NCI-H146 (cell line): ENCODE measurements at regions not wholly inside any gene's neighbourhood (a gene's known extent, or its start where the extent isn't known, plus 50 kb on each side); places are given as distances from the start of the nearest gene placed in this dataset.

Source experiments
- DNase-seq: peaks from one replicate; lab custom pipeline; 2025; lab: John Stamatoyannopoulos, UW

DNA sequence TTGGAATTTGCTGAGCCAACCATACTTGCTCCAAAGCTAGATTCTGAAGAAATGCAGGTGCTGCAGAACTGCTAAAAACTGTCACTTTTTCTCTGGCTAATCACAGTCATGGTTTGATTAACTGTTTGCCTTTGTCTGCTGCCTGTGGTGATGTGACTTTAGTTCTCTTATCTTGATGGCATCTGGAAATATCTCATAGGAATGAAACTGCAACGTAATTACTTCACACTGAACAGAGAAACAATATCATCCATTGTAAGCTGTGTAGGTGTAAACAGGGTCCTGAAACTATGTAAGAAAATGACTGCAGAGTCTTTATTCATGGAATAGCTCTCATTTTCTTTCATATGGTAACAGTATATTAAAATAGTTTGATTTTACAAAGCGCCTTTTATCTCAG is 721.9 kb upstream of the HS3ST5 start:
- DNase-seq: peak; percentile 80

DNA sequence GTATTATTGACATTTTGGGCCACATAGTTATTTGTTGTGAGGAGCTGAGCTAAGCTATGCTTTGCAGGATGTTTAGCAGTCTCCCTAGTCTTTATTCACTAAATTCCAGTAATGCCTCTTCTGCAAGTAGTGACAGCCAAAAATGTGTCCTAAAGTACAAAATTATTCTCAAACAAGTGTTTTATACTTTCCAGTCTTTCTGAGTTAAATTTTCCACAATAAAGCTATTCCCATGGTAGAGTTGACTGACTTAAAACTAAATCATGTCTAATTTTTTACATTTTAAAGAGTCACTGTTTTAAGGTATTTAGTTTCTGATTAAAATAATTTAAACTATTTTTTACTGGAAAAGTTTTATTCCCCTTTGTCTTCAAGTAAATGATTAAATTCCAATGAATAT is 717.8 kb upstream of the HS3ST5 start:
- DNase-seq: no peak

DNA sequence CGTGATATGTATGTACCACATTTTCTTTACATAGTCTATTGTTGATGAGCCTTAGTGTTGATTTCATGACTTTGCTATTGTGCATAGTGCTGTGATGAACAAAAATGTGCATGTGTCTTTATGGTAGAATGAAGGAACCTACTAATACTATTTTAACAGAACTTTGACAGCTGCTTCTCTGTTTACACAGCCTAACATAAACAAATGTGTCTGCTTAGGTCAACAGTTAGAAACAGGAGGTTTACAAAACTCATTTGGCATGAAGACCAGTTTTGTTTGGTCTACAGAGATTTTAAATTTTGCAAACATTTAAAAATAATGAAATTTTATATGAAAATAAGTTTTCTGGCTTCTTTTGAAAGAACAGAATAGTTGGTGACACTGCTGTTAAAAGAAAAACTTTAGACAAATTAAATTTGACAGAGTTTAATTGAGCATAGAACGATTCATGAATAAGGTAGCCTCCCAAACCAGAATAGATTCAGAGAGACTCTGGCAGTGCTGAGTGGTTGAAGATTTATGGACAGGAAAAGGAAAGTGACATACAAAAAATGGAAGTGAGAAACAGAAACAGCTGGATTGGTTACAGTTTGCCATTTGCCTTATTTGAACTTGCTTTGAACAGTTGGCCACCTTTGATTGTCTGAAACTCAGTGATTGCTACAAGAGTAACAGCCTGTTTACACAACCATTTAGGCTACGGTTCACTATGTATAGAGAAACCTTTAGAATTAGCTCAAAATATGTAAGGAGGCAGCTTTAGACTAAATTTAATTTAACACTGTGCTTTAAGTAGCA is 715.8 kb upstream of the HS3ST5 start:
- DNase-seq: no peak

DNA sequence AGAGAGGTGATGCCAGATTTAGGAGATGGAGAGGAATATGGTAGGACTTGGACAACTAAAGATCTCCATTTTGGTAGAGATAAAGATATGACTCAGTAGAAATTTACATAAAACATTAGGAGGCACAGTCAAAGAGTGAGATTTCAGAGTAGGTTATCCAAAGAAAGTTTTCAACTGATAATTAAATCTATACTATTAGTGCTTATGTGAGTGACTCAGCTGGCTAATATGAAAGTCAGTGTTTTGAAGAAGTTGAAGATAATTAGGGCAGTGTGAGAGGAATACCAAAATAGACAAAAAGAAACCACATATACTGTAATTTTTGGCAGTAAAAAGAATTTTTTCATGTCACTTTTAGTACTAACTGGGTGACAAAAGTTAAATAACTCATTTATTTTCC is 712.8 kb upstream of the HS3ST5 start:
- DNase-seq: no peak

GRCh38 chr6:115054242-115054641 is 711.4 kb upstream of the HS3ST5 start:
- peak; percentile 90 for DNase-seq

DNA sequence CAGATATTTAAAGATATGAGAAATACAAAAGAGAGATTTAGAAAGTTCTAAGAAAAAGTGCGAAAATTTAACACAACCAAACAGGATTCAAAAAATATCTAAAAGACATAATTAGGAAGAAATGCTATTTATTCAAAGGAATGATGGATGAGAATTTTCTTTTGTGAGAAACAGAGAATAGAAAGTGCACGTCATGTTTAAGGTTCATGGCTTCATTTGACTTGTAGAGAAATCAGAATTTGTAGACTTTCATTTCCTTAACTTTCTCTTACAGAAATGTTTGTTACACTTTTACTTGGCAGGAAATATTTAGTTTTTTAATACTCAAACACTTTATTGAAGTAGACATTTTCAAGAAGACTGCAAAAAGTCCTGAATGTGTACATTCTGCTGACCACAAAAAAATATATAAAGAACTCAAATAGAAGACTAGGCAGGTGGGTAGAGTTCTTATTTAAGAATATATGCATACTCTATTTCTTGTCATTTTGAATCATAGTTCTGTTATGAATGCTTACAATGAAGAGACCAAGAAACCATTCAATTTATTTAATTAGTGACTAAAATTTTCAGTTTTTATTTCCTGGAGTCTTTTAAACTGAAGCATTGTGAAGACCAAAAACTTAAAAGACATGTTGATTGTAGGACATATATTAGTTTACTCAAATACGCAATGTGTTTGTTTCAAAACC is 710.5 kb upstream of the HS3ST5 start:
- no peak for DNase-seq

- no peak for DNase-seq
These were observed 673.8 kb upstream of the HS3ST5 start for GRCh38 chr6:115016593-115016992.

GRCh38 chr6:115004982-115005381 is 662.2 kb upstream of the HS3ST5 start:
- no peak for DNase-seq

- DNase-seq: no peak
These were observed 661.4 kb upstream of the HS3ST5 start for GRCh38 chr6:115004204-115004603.

DNA sequence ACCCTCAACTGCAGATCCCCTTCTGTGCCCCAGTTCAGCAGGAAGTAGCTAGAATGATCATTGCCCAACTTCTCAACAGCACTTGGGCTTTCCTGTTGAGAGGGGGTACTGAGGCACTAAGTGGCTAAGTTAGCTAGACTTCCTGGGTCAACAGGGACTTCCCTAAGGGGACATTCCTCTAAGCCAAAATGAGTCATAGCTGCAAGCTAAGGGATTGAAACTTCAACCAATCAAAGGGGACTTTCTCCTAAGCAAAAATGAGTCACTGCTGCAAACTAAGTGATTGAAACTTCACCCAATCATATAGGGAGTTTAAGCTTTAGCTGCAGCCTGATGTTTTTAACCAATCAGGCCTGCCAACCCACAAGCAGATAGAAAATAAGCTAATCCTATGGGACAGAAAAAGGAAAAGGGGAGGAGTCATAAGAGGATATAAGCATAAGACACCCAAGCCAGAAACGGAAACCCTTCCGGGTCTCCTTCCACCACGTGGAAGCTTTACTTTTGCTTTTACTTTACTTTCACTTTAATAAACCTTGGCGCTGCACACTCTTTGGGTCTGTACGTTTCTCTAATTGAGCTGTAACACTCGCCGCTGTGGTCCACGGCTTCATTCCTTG is 659.0 kb upstream of the HS3ST5 start:
- no peak for DNase-seq

- DNase-seq: no peak
These were observed 657.9 kb upstream of the HS3ST5 start for GRCh38 chr6:115000736-115001135.

DNA sequence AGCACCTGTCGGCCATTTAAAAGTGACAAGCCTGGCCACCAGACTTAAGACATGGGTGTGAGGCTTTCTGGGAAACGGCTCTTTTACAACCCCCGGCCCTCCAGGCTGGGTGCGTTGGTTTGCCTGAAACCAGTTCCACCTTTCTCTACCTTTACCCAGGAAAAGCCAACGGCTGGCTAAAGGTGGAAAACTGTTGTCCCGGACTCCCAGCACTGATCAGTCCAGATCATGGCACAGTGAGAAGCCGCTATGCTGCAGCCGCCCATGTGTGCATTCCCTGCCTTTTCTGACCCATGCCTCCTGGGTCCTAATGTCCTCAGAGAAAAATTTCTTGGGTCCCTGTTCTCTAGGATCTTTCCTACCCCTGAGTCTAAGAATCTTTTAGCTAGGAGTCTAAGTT is 655.7 kb upstream of the HS3ST5 start:
- DNase-seq: no peak

- peak; percentile 3 for DNase-seq
These were observed 655.0 kb upstream of the HS3ST5 start for GRCh38 chr6:114997813-114998292.

- no peak for DNase-seq
These were observed 652.7 kb upstream of the HS3ST5 start for GRCh38 chr6:114995526-114995925.

- DNase-seq: no peak
These were observed 646.6 kb upstream of the HS3ST5 start for GRCh38 chr6:114989279-114989964.

DNA sequence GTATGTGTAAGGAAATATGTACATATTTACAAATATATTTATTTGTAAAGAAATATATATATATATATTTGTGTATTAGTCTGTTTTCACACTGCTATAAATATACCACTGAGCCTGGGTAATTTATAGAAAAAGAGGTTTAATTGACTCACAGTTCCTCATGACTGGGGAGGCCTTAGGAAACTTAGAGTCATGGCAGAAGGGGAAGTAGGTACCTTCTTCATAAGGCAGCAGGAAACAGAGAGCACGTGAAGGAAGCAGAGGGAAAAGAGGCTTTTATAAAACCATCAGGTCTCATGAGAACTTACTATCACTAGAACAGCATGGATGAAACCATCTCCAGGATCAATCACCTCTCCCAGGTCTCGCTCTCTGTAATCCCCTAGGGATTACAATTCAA is 644.5 kb upstream of the HS3ST5 start:
- DNase-seq: no peak

DNA sequence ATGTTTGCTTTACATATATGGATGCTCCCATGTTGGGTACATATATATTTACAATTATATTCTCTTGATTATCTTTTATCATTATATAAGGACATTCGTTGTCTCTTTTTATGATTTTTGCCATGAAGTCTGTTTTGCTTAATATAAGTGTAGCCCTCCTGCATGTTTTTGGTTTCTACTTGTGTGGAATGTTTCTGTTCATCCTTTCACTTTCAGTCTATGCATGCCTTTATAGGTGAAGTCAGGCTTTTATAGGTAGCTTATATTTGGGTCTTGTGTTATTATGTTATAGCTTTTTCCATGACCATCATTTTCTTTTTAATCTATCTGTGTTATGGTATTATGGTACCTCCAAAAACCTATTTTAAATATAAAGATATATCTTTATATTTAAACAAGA is 612.5 kb upstream of the HS3ST5 start:
- no peak for DNase-seq

- no peak for DNase-seq
These were observed 609.4 kb upstream of the HS3ST5 start for GRCh38 chr6:114952229-114952628.

DNA sequence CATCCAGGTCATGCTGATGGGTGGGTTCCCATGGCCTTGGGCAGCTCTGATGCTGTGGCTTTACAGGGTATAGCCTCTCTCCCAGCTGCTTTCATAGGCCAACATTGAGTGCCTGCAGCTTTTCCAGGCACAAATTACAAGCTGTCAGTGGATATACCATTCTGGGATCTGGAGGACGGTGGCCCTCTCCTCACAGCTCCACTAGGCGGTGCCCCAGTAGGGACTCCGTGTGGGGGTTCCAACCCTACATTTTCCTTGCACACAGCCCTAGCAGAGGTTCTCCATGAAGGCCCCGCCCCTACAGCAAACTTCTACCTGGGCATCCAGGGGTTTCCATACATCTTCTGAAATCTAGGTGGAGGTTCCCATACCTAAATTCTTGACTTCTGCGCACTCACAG is 602.6 kb upstream of the HS3ST5 start:
- no peak for DNase-seq

GRCh38 chr6:114941078-114941477 is 598.3 kb upstream of the HS3ST5 start:
- peak; percentile 84 for DNase-seq

DNA sequence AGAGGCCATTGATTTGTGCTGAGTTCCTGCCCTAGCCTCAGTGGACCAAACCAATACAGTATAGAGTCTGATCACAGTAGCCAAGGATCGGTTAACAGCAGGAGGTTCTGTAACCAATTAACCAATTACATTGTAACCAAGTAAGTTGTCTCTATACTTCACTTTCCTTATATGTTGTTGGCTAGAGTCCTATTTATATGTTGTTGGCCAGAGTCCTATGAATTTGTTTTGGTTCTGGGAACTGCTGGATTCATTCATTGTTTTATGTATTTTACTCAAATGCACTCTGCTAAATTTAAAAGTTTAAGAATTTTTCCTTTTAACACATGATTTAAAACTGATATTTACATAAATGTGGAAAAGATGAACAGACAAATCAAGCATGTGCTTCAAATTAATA is 597.4 kb upstream of the HS3ST5 start:
- no peak for DNase-seq

DNA sequence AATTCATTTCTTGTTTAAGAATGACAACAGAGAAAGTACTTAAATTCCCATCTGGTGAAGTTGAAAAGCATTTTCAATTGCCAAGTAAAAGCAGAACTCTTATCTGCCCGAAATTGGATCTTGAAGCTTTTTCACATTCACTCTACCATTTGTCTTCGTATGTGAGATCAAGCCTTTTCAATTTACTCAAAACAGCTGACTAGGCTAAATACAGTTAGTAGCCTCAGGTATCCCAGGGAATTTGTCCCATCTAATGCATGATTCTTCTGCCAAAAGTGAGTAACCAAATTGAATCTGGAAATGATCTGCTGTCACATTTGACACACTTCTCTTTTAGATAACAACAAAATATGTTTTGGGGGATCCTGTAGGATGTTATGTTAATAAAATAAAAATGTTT is 596.8 kb upstream of the HS3ST5 start:
- DNase-seq: no peak

DNA sequence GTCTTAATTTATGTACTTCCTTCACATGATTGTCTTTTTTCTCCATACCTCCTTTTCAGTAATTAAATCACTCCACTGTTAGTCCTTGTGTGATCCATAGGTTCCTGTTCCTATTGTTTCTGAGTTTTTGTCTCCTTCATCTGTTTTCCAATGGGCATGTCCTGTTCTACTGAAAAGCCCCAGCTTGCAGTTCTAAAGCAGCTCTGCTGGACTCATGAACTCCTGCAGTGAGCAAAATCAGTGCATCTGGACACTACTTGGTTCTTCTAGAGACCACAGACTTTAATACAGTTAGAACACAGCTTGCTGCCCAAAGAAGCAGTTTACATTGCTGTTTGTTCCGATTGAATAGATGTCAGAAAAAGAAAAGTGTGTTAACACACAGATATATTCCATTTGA is 593.3 kb upstream of the HS3ST5 start:
- DNase-seq: no peak
